ENCODE measurements at regions not wholly inside any gene's neighbourhood (a gene's known extent, or its start where the extent isn't known, plus 50 kb on each side); places are given as distances from the start of the nearest gene placed in this dataset.

DNA sequence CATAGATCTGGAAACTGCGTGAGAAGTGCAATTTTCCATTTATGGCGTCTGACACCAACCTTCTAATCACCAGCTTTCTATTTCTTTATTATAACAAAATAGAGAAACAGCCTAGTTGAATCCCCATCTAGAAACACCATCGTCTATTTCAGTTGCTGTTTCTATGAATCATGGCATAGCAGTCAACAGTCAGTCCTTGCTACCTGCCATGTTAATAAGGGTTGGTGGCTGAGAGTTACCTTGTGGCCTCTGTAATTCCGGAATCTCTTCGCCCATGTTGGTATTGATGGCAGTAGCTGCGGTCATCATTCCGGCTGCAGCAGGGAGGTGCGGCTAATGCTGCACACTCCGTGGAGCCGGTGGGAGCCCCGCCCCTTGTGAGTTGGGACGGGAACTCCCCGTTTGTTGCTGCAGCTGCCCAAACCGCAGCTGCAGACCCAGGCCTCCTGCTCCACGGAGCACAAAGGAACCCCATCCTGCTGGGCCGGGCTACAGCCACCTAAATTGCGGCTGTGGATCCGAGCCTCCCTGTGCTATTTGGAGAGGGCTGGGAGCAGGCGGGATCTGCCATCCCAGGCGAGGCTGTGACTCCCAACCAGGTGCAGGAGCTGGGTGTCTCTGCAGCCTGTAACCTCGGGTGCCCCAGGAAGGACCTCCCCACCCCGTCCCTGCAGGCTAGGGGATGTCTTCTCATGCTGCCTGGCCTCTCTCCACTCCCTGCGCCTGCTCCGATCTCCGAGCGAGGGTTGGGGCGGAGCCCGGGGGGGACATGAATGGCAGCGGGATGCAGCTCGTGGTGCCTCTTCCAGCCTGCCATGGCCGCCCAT, 115.4 kb upstream of the STK26 start:
- no peak for DNase-seq

DNA sequence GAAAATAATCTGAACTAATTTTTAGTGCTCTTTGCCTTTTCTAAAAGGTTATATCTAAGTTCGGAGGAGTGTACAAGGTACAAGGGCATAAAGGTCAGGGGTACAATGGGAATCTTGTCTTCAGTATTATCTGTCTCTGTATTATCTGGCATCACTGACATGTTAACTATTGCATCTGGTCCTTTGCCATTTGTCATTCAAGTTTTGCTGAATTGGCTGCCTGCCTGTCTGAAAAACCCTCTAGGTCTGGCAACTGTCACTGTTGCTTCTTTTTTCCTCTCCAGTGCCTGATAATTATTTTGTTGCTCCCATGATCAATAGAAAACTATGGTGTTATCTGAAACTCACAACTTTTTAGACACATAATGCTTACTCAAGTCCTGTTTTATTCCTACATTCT, 112.5 kb upstream of the STK26 start:
- DNase-seq: no peak

DNA sequence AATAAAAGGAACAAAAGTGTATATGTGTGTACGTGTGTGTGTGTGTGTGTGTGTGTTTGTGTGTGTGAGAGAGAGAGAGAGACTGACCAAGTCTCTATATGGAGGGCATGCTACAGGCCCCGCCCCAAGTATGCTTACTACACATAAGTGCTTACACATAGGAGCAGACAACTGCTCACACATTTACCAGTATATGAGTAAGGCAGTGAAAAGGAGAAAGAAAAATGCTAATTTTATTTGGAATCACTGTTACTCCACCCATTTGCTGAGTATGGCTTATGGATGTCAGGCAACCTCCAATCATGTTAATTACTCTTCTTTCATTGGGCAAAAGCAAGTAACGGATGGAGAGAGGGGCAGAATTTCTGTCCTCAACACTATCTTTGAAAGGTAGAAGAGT, 107.6 kb upstream of the STK26 start:
- DNase-seq: no peak

DNA sequence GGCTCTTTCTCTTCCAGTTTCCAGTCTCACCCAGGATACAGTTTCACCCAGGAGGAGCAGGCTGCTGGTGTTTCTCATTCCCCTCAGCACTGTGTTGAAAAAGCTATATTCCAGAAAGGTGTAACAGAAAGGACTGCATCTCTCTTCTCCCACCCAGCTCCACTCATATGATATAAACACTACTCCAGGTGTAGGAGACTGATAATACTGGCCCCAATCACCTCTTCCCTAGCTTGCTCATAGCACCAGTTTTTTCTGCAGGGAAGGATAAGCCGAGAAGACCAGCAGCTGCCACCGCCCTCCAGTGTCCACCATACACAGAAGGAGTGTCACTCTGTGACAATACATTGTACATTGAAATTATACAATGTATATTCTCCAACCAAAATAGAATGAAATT, 105.5 kb upstream of the STK26 start:
- DNase-seq: no peak

DNA sequence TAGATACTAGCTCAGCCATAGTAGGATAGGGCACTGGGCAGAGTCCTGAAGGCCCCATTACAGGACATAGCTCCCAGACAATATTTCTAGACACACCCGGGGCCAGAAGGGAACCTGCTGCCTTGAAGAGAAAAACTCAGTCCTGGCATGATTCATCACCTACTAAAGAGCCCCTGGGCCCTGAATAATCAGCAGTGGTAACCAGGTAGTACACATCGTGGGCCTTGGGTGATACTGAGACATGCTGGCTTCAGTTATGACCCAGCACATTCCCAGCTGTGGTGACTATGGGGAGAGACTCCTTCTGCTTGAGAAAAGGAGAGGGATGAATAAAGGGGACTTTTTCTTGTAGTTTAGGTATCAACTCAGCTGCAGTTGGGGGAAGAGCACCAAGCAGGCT, 104.3 kb upstream of the STK26 start:
- DNase-seq: no peak

DNA sequence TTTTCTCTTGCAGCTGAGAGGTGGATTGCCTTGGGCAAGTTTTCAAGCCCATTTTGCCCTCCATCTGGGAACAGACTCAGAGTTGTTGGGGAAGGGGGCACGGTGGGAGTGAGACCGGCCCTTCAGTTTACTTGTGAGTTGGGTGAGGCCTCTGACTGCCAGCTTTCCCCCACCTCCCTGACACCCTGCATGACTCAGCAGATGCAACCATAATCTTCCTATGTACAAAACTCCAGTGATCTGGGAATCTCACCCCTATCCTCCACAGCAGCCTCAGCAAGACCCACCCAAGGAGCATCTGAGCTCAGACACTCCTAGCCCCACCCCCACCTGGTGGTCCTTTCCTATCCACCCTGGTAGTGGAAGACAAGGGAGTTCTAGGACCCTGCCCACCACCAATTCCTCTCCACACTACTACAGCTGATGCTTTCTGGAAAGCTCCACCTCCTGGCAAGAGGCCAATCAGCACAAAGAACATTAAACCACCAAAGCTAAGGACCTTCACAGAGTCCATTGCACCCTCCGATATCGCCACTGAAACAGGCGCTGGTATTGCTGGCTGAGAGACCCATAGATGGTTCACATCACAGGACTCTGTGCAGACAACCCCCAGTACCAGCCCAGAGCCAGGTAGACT, 99.4 kb upstream of the STK26 start:
- DNase-seq: no peak

DNA sequence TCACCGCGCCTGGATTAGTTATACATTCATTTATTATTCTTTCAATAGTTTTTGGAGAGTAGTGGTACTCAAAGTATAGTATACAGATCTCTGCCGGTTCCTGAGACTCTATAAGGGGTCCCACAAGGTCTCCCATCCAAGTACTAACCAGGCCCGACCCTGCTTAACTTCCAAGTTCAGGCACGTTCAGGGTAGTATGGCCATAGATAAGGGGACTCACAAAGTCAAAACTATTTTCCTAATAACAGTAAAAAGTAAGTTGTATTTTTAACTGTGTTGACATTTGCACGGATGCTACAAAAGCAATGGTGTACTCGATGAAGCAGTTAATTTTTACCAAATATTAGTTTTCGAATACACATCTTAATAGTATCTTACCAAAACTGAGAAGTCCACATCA, 84.4 kb upstream of the STK26 start:
- DNase-seq: no peak

DNA sequence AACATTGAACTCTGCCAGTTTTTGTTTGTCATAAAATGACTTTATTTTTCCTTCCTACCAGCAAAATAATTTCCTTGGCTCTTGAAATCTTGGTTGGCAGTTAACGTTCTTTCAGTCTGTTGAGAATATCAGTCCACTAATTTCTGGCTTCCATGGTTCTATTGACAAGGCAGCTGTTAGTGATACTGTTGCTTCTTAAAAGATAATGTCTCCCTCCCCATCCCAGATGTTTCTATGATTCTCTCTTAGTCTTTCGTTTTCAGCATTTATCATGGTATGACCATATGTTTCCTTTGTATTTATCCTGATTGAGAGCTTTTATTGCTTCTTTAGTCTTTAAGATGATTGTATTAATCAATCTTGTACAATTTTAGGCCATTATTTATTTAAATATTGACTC, 81.1 kb upstream of the STK26 start:
- DNase-seq: no peak

DNA sequence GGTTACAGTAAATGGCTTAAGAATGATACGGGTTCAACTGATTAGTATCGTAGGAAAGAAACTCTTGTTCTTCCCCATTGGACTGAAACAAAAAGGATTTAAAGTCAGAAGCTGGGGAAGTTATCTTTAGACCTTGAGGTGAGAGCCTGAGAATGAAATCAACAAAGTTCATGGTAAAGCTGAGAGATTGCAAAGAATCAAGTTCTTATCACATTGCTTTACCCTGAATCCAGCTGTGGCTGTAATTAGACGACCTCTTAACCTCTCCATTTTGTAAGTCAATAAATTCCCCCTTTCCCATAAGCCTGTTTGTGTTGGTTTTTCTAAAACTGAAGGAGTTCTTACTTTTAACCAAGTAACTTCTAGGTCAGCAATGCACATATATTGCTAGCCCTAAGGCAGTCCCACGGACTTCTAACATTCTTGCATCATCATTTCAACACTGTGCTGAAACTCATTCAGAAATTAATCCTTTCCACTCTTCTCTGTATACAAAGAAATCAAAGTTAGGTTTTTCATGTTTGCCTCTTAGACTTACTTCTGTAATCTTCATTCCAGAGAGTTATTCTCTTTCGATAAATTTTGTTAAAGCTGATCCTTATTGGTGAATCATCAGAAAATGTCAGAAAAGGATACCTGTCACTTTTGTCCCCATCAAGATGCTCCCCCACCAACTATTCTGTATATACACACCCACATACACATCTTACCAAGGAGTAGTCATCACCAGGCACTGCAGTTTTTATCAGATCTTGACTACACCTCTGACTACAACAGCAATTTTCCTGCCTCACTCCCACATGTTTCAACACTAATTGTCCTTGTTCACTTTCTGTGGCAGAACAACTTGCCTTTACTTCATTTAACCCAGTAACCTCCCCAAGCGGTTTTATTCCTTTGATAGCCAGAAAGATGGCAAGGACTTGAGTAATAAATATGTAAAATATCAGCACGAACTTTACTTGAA, 77.9 kb upstream of the STK26 start:
- no peak for DNase-seq

DNA sequence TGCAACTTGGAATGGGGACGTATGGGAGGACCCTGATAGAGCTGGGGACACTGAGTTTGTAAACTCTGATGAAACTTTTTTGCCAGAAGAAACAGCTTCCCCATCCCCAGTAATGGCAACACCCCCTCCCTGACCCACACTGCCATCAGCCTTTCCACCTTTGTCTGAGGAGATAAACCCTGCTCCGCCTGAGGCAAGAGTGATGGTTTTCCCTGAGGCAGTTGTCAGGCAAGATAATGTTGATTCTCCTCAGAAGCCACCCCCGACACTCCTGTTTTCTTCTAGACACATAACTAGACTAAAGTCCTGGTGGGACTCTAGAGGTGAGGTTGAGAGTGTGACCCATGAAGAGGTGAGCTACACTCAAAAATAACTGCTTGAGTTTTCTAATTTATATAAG, 71.9 kb upstream of the STK26 start:
- no peak for DNase-seq

DNA sequence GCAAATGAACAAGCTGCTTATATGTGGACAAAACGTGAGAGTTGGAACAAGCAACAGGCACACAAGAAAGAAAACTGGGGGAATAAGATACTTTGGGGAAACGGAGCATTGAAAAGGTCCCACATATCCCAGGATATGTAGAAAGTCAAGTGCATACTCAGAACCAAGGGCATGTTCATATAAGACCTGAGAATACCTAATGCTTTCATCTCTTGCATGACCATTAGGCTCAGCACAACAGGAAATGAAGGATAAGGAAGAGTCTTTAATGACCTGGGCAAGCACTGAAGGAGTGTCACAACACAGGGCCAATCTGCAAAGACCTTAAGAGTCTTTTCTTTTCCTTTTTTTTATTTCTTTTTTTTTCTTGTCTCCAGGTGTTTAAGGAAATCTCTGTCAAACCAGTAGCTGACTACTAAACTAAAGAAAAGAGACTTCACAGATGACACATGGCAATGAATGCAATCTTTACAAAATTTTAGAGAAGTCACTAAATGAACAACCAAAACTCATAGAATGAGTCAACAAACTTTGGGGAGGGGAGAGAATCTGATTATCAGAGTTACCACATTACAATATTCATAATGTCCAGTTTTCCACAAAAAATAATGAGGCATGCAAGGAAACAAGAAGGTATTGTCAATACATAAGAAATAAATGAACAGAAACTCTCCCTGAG, 67.9 kb upstream of the STK26 start:
- DNase-seq: no peak

DNA sequence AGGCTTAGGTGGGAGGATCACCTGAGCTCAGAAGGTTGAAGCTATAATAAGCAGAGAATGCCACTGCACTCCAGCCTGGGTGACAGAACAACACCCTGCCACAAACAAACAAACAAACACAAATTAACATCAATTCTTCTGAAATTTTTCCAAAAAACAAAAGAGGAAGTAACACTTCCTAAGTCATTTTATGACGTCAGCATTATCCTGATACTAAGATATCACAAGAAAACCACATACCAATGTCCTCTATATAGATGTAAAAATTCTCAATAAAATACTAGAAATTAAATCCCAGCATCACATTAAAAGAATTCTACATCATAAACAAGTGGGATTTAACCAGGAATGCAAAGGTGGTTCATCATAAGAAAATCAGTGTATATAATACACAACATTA, 64.4 kb upstream of the STK26 start:
- DNase-seq: no peak

DNA sequence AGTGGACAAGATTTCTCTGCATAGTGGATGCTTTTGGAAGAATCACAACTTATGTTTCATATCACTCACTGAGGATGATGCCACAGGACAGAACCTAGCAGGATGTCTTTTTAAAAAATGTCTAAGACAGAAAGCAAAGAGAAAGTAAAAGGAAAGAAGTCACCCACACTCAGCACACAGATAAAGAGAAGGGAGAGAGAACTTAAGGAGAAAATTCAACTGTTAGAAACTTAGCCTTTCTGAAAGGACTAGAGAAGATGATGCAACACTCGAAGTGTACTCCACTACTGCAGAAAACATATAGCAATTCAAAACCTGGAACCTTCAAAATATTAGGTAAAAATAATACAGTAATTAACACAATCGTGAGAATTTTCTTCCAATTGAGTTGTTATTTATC, 52.8 kb upstream of the STK26 start:
- no peak for DNase-seq
